Fibroblast of villous mesenchyme (primary cell): ENCODE measurements at regions not wholly inside any gene's neighbourhood (a gene's known extent, or its start where the extent isn't known, plus 50 kb on each side); places are given as distances from the start of the nearest gene placed in this dataset.

Experiments used
- DNase-seq: peaks from one replicate; pipeline ENCODE4 v3.0.0-alpha.2; 2010; ENCODE audit warnings: low read depth
- H3K4me3 ChIP-seq: 2 replicates; pipeline ENCODE4 v1.5.1; 2011; ENCODE audit warnings: low read depth, mild to moderate bottlenecking, low read length
- CTCF ChIP-seq: IDR thresholded peaks from 2 replicates; pipeline ENCODE4 v1.5.1; 2012; ENCODE audit warnings: low read depth, mild to moderate bottlenecking, low read length; ENCODE audit not compliant: insufficient read depth

GRCh38 chr16:26688105-26688504, 378.6 kb upstream of the C16orf82 start:
- no peak for TF ChIP-seq CTCF
- H3K4me3 ChIP-seq = no peak overlapping the region
- no peak for DNase-seq

- no peak for TF ChIP-seq CTCF
- no peak for DNase-seq
- no peak overlapping the region for H3K4me3 ChIP-seq
These were observed 378.0 kb upstream of the C16orf82 start for GRCh38 chr16:26688699-26689098.

GRCh38 chr16:26692658-26693057, 374.1 kb upstream of the C16orf82 start:
- TF ChIP-seq CTCF = no peak
- DNase-seq = no peak
- no peak overlapping the region for H3K4me3 ChIP-seq

GRCh38 chr16:26697807-26698206, 368.9 kb upstream of the C16orf82 start:
- no peak for TF ChIP-seq CTCF
- DNase-seq = no peak
- H3K4me3 ChIP-seq = no peak overlapping the region

GRCh38 chr16:26700250-26700649, 366.5 kb upstream of the C16orf82 start:
- H3K4me3 ChIP-seq = no peak overlapping the region
- no peak for TF ChIP-seq CTCF

GRCh38 chr16:26701243-26701886, 365.4 kb upstream of the C16orf82 start:
- H3K4me3 ChIP-seq = no peak overlapping the region
- no peak for TF ChIP-seq CTCF
- no peak for DNase-seq

More at GRCh38 chr16:26700250-26700649, 366.5 kb upstream of the C16orf82 start:
- no peak for DNase-seq

GRCh38 chr16:26705346-26705745, 361.4 kb upstream of the C16orf82 start:
- no peak for DNase-seq
- TF ChIP-seq CTCF = no peak

More at GRCh38 chr16:26705346-26705745, 361.4 kb upstream of the C16orf82 start:
- no peak overlapping the region for H3K4me3 ChIP-seq
